ENCODE measurements at regions not wholly inside any gene's neighbourhood (a gene's known extent, or its start where the extent isn't known, plus 50 kb on each side); places are given as distances from the start of the nearest gene placed in this dataset.

DNA sequence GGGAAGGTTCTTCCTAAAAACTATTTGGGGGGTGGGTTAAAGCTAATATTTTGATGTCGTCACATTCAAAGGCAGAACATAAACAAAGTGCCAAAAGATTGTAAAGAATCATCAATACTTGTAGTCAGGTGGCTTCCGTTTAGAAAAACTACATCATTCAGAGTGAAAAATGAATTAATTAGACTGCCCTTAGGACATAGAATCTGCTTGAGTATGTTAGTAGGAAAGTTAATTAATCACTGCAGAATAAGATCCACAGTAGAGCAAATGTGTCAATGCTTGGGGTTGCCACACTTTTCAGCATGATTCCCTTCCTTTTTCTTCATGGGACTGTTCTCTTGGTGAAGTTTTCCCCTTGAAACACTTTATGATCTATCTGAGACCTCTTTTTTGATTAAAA, 166.8 kb upstream of the MTNR1B start:
- H3K4me3 ChIP-seq (ENCODE audit: low read depth, low read length): no peak overlapping the region
- H3K27ac ChIP-seq (ENCODE audit: low read depth, low read length): no peak overlapping the region
- H3K27me3 ChIP-seq (ENCODE audit: control insufficient read depth, insufficient read depth, low read length): no peaks in the 10 kb centered on the region
- no peaks in the 10 kb centered on the region for H3K9me3 ChIP-seq (ENCODE audit: control insufficient read depth, insufficient read depth, low read length)
- peaks cover 18% of the 10 kb centered on the region for H3K4me1 ChIP-seq (ENCODE audit: control insufficient read depth, insufficient read depth, low read length)
- peaks cover 21% of the 10 kb centered on the region for H3K36me3 ChIP-seq (ENCODE audit: control insufficient read depth, insufficient read depth, low read length)
- no peak overlapping the region for H3K9ac ChIP-seq (ENCODE audit: low read depth, low read length)

DNA sequence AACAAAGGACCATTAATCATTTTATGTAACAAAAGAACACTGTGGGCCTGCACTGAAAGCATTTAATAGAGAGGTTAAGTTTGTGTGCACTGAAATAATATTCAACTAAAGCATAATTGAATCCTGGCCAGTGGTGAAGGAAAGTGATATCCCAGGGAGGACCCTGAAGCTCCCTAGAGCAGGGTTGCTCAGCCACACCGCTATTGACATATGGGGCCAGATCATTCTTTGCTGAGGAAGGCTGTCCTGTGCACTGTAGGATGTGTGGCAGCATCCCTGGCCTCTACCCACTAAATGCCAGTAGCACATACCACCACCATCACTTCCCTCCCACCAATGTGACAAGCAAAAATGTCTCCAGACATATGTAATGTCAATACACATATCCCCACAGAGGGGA, 166.1 kb upstream of the MTNR1B start:
- H3K27ac ChIP-seq (ENCODE audit: low read depth, low read length): no peak overlapping the region
- H3K27me3 ChIP-seq (ENCODE audit: control insufficient read depth, insufficient read depth, low read length): no peaks in the 10 kb centered on the region
- H3K36me3 ChIP-seq (ENCODE audit: control insufficient read depth, insufficient read depth, low read length): peaks cover 15% of the 10 kb centered on the region
- no peak overlapping the region for H3K4me3 ChIP-seq (ENCODE audit: low read depth, low read length)
- peaks cover 18% of the 10 kb centered on the region for H3K4me1 ChIP-seq (ENCODE audit: control insufficient read depth, insufficient read depth, low read length)
- no peak overlapping the region for H3K9ac ChIP-seq (ENCODE audit: low read depth, low read length)
- H3K9me3 ChIP-seq (ENCODE audit: control insufficient read depth, insufficient read depth, low read length): no peaks in the 10 kb centered on the region

DNA sequence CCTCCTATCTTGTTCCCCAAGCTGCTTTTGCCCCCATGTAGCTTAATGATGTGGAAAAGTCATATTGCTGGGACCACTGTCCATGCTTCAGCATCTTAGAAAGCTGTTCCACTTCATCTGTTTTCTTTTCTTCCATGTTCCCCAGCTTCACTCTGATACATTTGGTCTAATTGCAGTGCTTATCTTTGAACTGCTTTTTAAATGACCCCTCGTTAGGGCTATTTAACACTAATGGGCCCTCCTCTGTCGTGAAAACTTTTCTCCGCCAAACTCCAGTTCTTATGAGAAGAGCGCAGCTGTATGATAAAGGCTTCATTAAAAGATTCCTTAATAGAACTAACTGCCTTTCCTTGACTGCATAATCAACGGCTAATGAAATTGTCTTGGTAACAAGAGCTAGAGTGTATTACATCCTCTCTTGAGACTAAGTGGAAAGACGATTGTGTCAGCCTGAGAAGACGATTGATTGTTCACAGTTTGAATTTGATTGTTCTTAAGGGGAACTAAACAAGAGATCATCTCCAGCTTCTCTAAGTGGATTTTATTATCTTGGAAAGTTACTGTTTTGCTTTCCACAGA, 165.0 kb upstream of the MTNR1B start:
- Histone ChIP-seq H3K36me3 (ENCODE audit: control insufficient read depth, insufficient read depth, low read length) (peaks cover 4% of the 10 kb centered on the region), H3K9me3 (ENCODE audit: control insufficient read depth, insufficient read depth, low read length) (no peaks in the 10 kb centered on the region), H3K4me1 (ENCODE audit: control insufficient read depth, insufficient read depth, low read length) (peaks cover 23% of the 10 kb centered on the region), H3K4me3 (ENCODE audit: low read depth, low read length) (no peak overlapping the region), H3K27me3 (ENCODE audit: control insufficient read depth, insufficient read depth, low read length) (no peaks in the 10 kb centered on the region), H3K9ac (ENCODE audit: low read depth, low read length) (no peak overlapping the region), H3K27ac (ENCODE audit: low read depth, low read length) (no peak overlapping the region)

DNA sequence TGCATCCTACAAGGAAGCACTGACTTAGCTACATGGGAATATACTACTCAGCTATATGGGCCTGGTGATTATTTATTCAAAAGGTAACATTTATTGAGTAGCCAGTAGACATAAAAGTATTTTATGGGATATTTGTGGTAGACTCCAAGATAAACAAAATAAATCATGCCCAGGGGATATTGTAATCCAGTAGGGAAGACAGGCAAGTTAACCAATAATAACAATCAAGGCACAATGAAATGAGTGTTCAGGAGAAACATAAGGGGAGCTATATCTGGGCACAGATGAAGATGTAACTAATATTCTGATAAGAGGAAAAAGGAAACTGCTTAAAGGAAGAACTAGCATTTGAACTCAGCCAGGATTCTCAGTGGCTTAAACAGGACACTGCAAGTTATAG, 161.4 kb upstream of the MTNR1B start:
- Histone ChIP-seq H3K27ac (ENCODE audit: low read depth, low read length) (no peak overlapping the region), H3K4me1 (ENCODE audit: control insufficient read depth, insufficient read depth, low read length) (peaks cover 25% of the 10 kb centered on the region), H3K9me3 (ENCODE audit: control insufficient read depth, insufficient read depth, low read length) (no peaks in the 10 kb centered on the region), H3K4me3 (ENCODE audit: low read depth, low read length) (no peak overlapping the region), H3K36me3 (ENCODE audit: control insufficient read depth, insufficient read depth, low read length) (peaks cover 4% of the 10 kb centered on the region; the same call in 1 of the 2 replicates), H3K9ac (ENCODE audit: low read depth, low read length) (no peak overlapping the region), H3K27me3 (ENCODE audit: control insufficient read depth, insufficient read depth, low read length) (no peaks in the 10 kb centered on the region)

DNA sequence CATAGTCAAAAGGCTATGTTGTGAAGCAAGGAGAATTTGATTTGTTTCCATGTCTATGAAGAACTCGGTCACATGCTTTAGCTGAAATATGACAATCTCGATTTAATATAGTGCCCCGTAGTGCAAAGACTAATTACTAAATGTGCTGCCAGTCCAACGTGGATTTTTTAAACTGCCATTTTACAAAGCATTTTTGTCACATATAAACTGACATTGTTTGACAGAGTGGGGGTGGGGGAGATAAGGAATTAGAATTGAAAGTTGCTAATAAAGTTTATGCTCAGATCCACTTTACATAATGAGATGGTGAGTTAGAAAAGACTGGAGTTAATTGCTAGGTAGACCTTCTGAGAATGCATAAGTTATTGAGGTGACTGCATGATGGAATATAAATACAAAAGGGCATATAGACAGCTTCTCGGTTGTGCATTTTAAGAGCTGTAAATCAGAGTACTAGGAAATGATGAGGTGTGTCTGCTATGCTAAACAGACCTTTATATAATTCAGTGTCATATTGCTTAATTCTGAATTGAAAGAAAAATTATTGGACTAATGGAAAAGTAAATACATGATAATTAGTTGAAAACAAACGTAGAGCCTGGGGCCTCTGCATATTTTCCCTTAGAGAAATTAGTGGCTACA, 158.9 kb upstream of the MTNR1B start:
- H3K9me3 ChIP-seq (ENCODE audit: control insufficient read depth, insufficient read depth, low read length): no peaks in the 10 kb centered on the region
- peaks cover 4% of the 10 kb centered on the region; the same call in 1 of the 2 replicates for H3K36me3 ChIP-seq (ENCODE audit: control insufficient read depth, insufficient read depth, low read length)
- no peaks in the 10 kb centered on the region for H3K27me3 ChIP-seq (ENCODE audit: control insufficient read depth, insufficient read depth, low read length)
- no peak overlapping the region for H3K4me3 ChIP-seq (ENCODE audit: low read depth, low read length)
- no peak overlapping the region for H3K27ac ChIP-seq (ENCODE audit: low read depth, low read length)
- H3K9ac ChIP-seq (ENCODE audit: low read depth, low read length): no peak overlapping the region
- H3K4me1 ChIP-seq (ENCODE audit: control insufficient read depth, insufficient read depth, low read length): peaks cover 13% of the 10 kb centered on the region; the same call in 1 of the 2 replicates

DNA sequence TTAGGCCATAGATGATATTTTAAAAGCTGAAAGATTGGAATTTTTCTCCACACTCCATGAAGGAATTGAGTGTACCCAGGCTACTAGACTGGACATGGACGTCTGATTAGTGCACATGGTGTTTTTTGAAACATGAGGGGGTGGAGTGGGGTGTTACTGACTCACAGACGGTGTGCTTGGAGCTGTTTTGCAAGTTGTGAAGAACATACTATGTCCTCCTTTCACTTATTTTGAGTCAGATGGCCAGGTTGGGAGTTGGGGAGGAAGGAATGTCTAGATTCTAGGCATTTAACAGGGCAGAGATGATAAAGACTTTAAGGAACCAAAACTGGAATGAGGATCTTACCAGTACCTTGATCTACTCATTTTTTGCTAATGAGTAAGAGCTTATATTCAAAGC, 158.1 kb upstream of the MTNR1B start:
- Histone ChIP-seq H3K4me1 (ENCODE audit: control insufficient read depth, insufficient read depth, low read length) (peaks cover 13% of the 10 kb centered on the region; the same call in 1 of the 2 replicates), H3K27ac (ENCODE audit: low read depth, low read length) (no peak overlapping the region), H3K4me3 (ENCODE audit: low read depth, low read length) (no peak overlapping the region), H3K9me3 (ENCODE audit: control insufficient read depth, insufficient read depth, low read length) (no peaks in the 10 kb centered on the region), H3K9ac (ENCODE audit: low read depth, low read length) (no peak overlapping the region), H3K27me3 (ENCODE audit: control insufficient read depth, insufficient read depth, low read length) (no peaks in the 10 kb centered on the region), H3K36me3 (ENCODE audit: control insufficient read depth, insufficient read depth, low read length) (peaks cover 4% of the 10 kb centered on the region; the same call in 1 of the 2 replicates)

DNA sequence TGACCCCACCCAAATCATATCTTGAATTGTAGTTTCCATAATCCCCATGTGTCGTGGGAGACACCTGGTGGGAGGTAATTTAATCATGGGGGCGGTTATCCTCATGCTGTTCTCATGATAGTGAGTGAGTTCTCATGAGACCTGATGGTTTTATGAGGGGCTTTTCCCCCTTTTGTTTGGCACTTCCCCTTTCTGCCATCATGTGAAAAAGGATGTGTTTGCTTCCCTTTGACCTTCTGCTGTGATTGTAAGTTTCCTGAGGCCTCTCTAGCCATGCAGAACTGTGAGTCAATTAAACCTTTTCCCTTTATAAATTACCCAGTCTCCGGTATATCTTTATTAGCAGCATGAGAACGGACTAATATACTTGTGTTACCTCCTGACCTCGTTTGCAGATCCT, 156.6 kb upstream of the MTNR1B start:
- Histone ChIP-seq H3K9ac (ENCODE audit: low read depth, low read length) (no peak overlapping the region), H3K4me1 (ENCODE audit: control insufficient read depth, insufficient read depth, low read length) (0 out of 2 replicates have a peak, but pooled peaks cover 7% of the 10 kb centered on the region), H3K27me3 (ENCODE audit: control insufficient read depth, insufficient read depth, low read length) (no peaks in the 10 kb centered on the region), H3K9me3 (ENCODE audit: control insufficient read depth, insufficient read depth, low read length) (no peaks in the 10 kb centered on the region), H3K36me3 (ENCODE audit: control insufficient read depth, insufficient read depth, low read length) (0 out of 2 replicates have a peak, but pooled peaks cover 4% of the 10 kb centered on the region), H3K4me3 (ENCODE audit: low read depth, low read length) (no peak overlapping the region), H3K27ac (ENCODE audit: low read depth, low read length) (no peak overlapping the region)

DNA sequence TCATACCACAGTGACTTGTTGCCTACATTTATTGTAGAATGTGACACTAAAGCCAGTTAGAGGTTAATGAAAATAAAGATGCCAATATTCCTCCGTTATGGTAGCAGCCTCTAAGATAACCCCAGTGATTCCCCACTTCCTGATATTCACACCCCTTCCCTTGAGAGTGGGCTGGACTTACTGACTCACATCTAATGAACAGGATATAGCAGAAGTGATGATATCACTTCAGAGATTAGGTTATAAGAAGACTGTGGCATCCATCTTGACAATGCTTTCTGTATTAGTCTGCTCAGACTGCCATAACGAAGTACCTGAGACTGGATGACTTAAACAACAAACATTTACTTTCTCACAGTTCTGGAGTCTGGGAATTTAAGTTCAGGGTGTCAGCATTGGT, 149.6 kb upstream of the MTNR1B start:
- Histone ChIP-seq H3K36me3 (ENCODE audit: control insufficient read depth, insufficient read depth, low read length) (no peaks in the 10 kb centered on the region), H3K4me1 (ENCODE audit: control insufficient read depth, insufficient read depth, low read length) (peaks cover 6% of the 10 kb centered on the region; the same call in 1 of the 2 replicates), H3K9ac (ENCODE audit: low read depth, low read length) (no peak overlapping the region), H3K27me3 (ENCODE audit: control insufficient read depth, insufficient read depth, low read length) (no peaks in the 10 kb centered on the region), H3K4me3 (ENCODE audit: low read depth, low read length) (no peak overlapping the region), H3K9me3 (ENCODE audit: control insufficient read depth, insufficient read depth, low read length) (no peaks in the 10 kb centered on the region), H3K27ac (ENCODE audit: low read depth, low read length) (no peak overlapping the region)

DNA sequence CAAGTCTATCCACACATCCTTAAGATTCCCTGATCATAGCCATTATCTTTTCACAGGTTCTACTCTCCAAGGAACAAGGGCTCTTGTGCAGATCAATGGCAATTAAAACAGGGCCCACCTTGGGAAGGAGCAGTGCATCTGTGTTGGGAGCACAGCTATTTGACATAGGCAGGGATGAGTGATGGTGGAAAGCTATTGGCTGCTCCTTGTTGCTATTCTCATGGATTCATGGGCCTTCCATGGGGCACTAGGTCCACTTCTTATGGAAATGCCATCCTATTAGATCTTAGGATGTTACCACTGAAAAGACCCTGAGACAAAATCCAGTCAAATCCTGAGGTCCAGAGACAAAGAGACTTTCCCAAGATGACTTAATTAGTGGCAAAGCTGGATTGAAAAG, 148.6 kb upstream of the MTNR1B start:
- peaks cover 6% of the 10 kb centered on the region; the same call in 1 of the 2 replicates for H3K4me1 ChIP-seq (ENCODE audit: control insufficient read depth, insufficient read depth, low read length)

DNA sequence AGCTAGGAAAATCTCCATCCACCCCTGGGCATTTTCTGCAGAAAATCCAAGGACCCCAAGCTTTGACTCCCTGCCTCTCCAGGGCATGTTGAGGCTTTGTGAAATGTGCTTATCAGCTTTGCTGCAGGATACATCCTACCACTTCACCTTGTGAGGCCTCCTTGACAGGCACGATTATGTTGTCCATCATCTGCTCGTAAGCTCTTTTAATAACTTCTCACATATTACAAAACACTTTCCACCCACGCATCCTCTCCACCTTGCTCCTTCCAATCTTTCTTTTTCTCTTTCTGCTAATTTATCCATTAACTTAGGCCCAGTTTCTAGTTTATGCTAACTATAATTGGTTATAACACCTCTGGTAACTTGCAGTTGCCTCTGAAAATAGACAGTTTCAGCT, 147.0 kb upstream of the MTNR1B start:
- no peak overlapping the region for H3K4me3 ChIP-seq (ENCODE audit: low read depth, low read length)
- no peak overlapping the region for H3K27ac ChIP-seq (ENCODE audit: low read depth, low read length)
- no peak overlapping the region for H3K9ac ChIP-seq (ENCODE audit: low read depth, low read length)
- no peaks in the 10 kb centered on the region for H3K9me3 ChIP-seq (ENCODE audit: control insufficient read depth, insufficient read depth, low read length)
- H3K27me3 ChIP-seq (ENCODE audit: control insufficient read depth, insufficient read depth, low read length): no peaks in the 10 kb centered on the region
- peaks cover 6% of the 10 kb centered on the region; the same call in 1 of the 2 replicates for H3K4me1 ChIP-seq (ENCODE audit: control insufficient read depth, insufficient read depth, low read length)
- no peaks in the 10 kb centered on the region for H3K36me3 ChIP-seq (ENCODE audit: control insufficient read depth, insufficient read depth, low read length)

More for the DNA sequence above, 148.6 kb upstream of the MTNR1B start:
- H3K9me3 ChIP-seq (ENCODE audit: control insufficient read depth, insufficient read depth, low read length): no peaks in the 10 kb centered on the region
- no peak overlapping the region for H3K27ac ChIP-seq (ENCODE audit: low read depth, low read length)
- no peaks in the 10 kb centered on the region for H3K36me3 ChIP-seq (ENCODE audit: control insufficient read depth, insufficient read depth, low read length)
- H3K9ac ChIP-seq (ENCODE audit: low read depth, low read length): no peak overlapping the region
- no peak overlapping the region for H3K4me3 ChIP-seq (ENCODE audit: low read depth, low read length)
- no peaks in the 10 kb centered on the region for H3K27me3 ChIP-seq (ENCODE audit: control insufficient read depth, insufficient read depth, low read length)

DNA sequence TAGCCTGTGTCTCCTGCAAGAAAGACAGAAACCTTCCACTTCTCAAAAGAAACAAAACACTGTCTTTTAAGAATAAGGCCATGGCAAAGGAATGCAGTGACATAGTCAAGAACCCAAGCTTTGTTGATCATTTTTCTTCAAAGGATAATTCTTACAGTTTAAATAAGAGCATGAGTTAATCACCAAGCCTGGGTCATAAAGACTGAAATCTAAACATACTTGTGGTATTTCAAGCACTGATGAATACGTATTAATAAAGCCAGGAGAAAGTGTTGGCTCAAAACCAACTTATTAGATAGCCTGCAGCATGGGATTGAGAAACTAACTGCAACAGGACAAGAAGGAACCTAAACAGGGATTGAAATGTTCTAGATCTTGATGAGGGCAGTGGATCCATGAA, 143.3 kb upstream of the MTNR1B start:
- Histone ChIP-seq H3K36me3 (ENCODE audit: control insufficient read depth, insufficient read depth, low read length) (no peaks in the 10 kb centered on the region), H3K9me3 (ENCODE audit: control insufficient read depth, insufficient read depth, low read length) (no peaks in the 10 kb centered on the region), H3K27ac (ENCODE audit: low read depth, low read length) (no peak overlapping the region), H3K27me3 (ENCODE audit: control insufficient read depth, insufficient read depth, low read length) (no peaks in the 10 kb centered on the region), H3K4me1 (ENCODE audit: control insufficient read depth, insufficient read depth, low read length) (peaks cover 15% of the 10 kb centered on the region), H3K9ac (ENCODE audit: low read depth, low read length) (no peak overlapping the region), H3K4me3 (ENCODE audit: low read depth, low read length) (no peak overlapping the region)
